Midbrain (tissue), 1 donor: ENCODE measurements at regions not wholly inside any gene's neighbourhood (a gene's known extent, or its start where the extent isn't known, plus 50 kb on each side); places are given as distances from the start of the nearest gene placed in this dataset.

ENCODE experiments used
- DNase-seq: peaks from one replicate; lab custom pipeline; 2025; lab: John Stamatoyannopoulos, UW

DNA sequence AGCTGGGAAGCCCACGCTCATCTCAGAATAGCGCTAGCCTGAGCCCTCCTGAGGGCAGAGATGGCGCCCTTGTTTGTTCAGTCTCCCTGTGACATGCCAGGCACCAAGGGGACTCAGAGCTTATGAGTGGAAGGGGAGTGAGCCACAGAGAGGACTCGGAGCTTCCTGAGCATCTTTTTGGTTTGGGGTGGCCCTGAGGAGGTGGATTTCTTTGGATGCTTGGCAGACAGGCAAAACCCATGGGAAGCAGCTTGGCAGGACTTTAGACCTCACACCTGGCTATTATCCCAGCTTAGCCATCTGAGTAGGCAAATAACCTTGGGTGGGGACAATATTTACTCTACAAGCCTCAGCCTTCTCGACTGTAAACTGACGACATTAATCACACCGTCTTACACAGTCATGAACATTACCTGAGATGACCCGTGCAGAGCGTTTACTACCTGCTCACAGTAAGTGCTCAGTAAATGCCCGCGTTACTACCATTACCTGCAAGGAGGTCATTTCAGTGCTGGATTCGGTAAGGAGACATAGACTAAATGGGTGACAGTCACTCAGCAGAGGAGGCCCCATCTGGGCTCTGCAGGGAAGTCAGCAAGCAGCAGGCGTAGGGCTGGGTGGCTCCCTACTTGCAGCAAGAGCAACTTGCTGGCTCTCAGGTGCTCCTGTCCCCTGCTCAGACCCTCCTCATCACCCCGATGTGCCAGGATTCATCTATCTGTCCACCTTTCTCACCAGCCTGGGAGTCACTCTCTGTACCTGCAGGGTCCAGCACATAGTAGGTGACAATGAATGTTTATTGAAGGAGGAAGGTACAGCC is 54.9 kb downstream of the KLHDC7A start:
- no peak for DNase-seq

DNA sequence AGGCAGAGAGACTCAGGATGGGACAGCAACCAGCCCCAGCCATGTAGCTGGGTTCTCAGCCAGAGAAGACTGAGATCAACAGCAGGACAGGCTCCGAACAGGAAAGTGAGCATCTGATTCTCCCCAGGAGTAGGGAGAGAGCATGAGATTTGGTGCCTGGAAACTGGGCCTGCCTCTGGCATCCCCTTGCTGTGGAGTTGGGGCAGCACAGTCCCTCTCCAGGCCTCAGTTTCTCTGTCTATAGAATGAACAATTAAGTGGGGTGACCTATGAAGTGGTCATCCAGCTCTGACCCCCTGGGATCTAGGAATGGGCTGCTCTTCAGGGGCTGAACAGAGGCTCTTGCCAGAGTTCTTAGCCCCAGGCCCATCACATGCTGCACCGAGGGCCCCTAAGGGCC is 55.6 kb downstream of the KLHDC7A start:
- no peak for DNase-seq

DNA sequence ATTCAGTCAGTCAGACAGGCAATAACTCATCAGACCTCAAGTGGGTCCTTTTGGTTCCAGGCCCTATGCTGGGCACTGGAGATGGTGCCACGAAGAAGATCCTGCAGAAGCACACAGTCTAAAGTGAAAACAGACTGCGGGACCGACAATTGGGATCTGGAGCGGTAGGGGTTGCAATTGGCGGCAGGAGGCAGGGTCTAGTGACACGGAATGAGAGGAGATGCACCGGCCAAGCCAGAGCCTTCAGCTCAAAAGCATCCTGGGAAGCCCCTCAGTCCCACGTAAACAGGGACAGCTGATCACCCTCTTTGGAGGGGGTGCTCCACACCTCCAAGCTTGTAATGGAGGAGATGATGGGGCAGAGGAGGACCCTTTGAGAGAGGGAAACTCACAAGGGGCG is 56.2 kb downstream of the KLHDC7A start:
- no peak for DNase-seq

DNA sequence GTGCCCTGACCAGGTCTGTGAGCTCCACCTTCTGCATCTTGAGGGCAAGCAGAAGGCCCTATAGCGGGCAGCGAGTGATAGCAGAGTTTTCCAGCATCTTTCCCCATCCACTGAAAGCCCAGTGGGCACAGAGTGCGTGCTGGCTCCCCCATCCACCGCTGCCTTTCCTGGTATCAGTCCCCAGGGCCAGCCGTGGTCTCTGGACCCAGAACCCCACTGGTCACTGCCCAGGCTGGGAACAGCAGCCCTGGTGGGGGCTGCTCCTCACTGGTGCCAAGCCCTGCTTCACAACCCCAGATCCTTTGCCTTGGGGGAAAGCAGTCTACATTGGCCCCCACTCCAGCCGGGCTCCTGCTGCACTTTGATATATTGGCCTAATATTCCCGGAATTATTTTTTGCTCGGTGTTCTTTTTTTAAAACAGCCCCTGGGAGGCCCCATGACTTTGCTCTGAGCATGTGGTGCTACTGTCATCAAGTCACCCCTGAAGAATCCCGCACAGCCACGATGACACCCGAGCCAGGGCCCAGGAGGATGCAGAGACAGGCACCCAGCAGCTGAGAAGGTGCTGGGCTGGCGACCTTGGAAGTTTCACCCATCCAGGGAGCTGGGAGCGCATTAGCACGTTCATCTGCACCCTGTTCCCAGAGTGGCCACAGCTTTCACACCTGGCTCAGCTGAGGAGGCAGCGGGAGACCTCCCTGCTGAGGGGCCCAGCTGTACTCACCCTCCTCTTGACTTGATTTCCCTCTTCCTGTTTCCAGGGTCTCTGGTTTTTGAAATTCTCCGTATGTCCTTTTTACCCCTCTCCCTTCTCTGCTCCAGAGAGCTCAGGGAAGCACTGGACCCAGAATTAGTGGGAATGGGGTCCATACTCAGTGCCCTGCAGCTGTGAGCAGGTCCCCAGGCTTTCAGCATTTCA is 56.9 kb downstream of the KLHDC7A start:
- DNase-seq = no peak

DNA sequence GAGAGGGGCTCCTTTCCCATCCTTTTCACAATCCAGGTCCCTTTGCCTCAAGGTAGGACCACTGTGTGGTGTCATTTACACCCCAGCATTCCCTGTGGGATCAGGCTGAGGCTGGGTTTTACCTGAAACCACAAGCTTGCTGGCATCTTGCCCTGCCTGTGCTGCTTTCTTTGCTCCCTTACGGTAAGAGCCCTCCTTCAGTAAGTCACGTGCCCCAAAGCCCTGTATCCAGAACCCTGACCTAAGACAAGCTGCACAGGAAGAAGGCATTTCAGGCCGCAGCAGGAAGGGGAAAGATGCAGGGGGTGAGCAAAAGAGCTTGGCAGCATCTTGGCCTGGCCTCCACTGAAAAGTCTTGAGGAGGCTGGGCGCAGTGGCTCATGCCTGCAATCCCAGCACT is 58.4 kb downstream of the KLHDC7A start:
- no peak for DNase-seq

DNA sequence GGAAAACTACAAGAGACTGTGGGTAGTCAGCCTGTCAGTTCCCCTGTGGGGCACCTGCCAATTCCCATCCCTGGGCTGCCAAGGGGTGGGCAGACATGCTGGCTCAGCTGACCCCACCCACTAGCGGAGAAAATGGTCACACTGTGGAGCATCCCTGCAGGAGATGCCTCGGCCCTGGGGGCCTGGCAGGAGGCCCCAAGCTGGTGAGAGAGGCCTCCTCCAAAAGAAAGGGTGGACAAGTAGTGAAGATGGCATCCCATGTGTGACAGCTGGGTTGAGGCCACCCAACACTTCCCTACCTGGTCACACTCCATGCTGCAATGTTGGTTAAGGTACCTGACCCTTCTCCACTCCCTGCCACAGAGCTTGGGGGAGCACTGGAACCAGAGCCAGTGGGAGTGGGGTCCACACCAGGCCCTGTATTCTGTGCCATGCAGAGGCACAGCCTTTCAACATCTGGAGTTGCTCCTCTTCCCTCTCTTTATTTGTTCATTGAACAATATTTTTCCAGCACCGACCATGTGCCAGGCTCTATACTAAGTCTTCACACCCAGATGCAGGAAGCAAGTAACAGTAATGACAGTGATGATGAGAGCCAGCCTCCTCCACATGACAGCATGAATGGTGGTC is 59.5 kb downstream of the KLHDC7A start:
- no peak for DNase-seq

DNA sequence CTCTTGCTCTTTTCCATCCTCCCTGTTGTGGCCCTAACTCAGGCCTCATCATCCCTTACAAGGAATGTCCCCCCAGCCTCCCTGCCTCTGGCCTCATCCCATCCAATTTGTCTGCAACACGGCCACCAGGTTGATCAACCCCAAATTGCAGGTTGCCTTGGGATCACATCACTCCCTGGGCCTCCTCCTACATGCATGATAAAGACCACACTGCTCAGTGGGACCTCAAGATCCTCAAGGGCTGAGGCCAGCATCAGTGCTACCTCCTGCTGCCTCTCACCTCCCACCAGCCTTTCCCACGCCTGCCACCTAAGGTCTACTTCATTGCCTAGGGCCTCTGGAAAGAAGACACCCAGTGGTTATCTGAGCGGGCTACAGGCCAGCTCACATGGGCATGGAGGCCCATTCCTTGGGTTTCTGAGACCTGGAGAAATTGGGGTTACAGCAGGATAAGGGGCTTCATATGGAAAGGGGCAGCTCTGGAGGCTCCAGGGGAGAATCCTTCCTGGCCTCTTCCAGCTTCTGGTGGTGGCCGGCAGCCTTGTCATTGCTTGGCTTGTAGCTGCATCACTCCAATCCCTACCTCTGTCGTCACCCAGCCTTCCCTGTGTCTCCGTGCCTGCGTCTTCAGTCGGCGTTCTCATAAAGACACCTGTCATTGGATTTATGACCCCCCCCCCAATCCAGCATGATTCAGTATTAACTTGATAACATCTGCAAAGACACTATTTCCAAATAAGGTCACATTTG is 60.5 kb downstream of the KLHDC7A start:
- DNase-seq = no peak

DNA sequence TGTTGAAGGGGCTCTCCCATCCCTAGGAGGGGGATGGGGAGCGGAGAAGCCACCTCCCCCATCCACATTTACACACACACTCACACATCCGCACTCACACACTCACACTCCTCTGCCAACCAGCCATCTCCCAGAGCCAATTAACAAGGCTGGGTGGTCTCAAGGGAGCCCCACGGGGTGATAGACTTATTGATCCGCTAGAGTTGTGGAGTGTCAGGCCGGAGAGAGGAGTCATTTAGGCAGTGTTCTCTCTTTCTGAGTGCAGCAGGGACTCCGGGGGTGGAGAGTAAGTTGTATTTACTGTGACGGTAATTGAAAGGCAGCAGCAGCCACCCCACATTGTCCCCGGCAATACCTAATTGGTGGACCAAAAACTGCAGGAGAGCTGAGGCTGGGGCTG is 61.6 kb downstream of the KLHDC7A start:
- no peak for DNase-seq

DNA sequence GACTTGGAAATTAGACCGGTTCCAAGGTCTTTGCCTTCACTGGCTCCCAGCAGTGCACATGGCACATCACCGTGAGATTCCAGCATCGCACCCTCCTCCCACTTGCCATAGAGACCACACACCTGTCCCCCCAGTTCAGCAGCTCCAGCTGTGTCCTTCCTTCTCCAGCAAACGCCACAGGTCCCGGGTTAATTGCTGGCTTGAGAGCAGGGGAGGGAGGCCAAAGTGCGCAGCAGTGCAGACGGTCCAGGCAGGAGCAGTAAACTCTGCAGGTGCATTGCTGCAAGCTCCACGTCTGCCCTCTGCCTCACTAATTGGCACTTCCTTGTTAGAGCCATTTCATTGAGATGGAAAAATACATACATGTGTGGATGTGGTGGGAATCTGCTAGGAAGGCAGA is 65.3 kb downstream of the KLHDC7A start:
- no peak for DNase-seq

DNA sequence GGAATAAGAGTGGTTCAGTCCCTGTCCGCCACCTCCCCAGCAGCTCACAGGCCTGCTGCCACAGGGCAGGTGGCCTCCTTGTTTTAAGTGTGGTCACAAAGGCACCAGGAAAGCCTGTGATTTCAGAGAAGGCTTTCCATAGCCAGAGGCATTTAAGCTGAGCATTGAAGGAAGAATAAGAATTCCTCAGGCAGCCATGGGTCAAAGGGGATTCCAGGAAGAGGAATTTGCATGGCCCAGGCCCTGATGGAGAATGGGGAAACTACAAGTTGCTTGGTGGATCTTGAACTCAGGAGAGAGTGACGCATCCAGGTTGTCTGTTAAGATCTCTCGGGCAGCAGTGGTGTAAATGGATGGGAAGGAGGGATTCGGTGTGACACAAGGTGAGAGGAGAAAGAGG is 66.7 kb downstream of the KLHDC7A start:
- no peak for DNase-seq

DNA sequence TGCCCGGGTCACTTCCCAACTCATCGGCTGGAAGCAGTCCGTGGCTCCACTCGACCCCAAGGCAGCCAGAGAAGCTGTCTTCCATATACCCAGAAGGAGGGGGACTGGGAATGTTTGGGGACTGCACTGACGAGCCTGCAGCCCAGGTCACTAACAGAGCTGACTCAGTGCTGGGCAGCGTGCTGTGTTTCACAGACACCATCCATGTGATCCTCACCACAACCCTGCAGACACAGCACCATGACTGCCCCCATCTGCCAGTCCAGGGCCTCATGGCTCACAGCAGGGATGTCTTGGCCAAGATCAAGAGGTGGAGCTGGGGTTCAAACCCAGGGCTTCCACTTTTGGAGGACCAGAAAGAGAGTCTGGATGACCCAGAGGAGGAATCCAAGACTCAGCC is 67.9 kb downstream of the KLHDC7A start:
- no peak for DNase-seq

DNA sequence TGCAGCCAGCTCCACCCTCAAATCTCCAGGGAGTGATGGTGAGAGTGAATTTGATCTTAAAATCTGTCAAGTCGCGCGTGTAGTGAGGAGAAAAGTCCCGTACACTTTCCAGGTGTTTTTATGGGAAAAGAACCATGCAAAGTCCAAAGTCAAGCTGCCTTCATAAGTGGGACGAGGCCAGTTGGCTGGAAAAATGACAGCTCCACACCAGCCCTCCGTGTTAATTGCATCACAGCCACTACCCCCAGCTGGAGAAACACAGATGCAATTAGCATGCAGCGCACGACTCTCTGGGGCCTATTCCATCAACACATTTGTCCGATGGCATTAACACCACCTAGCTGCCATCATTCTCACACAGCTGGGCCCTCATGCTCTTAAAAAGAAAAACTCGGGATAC is 68.4 kb downstream of the KLHDC7A start:
- DNase-seq = no peak

DNA sequence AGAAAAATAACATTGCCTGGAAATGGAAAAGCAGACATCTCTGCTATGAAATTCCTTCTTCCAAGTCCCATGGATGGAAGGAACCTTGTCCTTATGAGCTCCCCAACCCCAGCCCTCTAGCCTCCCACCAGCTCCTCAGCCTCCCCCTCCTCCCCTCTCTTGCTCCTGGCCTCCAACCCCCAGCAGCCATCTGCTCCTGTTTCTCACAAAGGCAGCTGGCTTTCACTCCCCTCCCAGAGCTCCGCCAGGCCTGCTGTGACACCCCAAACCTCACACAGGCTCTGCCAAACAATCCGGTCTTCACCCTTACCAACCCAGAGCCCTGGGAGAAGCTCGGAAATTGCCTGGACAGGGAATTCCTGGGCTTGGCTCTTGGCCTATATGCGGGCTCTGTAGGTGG is 69.2 kb downstream of the KLHDC7A start:
- DNase-seq = no peak

DNA sequence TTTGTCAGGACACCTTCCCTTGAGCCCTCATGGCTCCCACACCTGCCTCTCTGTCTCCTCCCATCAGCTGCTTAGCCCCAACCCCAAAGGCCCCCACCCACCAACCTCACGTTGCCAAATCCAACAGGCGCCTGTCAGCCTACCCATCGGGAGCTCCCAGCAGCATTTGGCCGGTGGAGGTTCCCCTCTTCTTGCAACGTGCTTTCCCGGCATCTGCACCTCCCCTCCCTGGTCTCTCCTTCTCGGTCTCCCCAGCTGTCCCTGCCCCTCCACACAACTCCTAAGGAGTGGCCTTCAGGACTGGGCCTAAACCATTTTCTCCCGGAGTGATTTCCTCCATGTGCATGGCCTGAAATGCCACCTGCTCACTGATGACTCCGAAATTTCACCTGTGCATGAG is 71.9 kb downstream of the KLHDC7A start:
- no peak for DNase-seq

DNA sequence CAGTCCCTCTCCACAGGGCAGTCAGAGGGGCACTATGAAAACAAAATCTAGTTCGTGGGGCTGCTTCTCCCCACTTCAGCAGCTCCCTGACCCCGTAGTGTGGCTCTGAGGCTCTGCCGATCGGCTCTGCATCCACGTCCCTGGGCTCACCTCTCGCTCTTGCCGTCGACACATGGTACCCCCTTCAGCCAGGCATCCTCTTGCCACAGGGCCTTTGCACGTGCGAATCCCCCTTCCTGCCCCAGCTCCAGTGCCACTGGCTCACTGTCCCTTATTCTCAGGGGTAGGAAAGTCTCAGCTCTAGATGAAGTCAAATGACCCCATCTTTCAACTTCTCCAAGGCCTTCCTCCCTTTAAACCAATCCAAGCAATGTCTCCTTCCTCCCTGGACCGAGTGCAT is 72.7 kb downstream of the KLHDC7A start:
- DNase-seq = no peak

DNA sequence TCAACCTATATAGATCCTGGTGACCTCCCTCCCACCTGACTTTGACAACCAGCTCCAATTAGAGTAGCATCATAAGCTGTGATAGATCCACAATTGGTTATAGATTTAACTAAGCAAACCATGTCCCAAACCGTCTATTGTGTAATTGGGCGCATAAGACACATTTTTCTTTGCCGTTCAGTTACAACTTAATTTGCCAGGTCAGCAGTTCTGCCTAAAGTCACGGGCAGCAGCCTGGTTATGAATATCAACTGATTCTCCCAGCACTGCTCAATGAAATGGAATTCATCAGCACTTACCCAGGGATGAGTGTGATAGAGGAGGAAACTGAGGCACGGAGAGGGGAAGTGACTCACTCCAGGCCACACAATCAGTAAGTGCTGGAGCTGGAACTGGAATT is 73.4 kb downstream of the KLHDC7A start:
- no peak for DNase-seq

DNA sequence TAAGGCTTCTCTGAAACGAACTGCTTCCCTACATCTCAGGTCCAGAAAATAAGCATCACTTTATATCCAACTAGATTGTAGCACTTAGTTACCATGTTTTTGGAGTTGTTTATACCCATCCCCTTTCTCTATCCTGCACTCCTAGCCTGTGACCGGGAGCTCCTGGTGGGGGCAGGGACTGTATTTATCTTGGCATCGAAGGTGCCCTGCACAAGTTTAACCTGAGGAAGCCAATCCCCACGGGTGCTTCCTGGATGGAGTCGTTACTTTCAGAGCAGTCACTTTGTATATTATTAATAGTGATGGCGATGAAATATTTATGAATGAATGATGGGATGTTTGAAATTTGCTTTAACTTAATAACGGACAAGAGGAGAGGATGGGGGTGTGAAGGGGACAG is 73.9 kb downstream of the KLHDC7A start:
- DNase-seq = no peak

DNA sequence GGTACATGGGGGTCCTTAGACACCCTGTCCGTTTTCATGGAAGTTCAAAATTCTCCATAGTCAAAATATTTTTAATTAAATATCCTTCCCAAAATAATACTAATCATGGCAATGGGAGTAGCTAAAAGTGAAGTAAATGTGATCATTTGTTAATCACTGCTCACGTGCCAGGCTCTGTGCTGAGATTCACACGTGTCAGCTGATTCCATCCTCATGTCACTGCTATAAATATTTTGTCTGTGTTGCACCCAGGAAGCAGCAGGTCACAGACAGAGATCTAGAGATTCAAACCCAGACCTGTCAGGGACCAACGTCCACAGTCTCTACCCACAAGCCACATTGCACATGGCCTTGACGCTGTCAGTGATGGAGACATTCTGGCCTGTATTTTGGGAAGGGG is 74.3 kb downstream of the KLHDC7A start:
- DNase-seq = no peak

DNA sequence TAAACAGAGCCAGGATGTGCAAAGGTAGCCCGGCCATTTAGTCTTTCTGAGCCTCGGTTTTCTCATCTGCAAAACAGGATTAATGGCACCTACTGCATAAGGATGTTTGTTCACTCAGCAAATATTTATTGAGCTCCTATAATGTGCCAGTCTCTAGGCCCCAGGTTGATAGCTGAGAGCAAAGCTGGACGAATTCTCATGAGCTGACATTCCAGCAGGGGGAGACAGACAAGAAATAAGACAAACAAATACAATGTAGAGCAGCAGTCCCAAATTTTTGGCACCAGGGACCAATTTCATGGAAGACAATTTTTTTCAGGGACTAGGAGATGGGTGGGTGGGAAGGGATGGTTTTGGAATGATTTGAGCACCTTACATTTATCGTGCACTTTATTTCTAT is 74.3 kb upstream of the PAX7 start:
- peak; percentile 15 for DNase-seq

DNA sequence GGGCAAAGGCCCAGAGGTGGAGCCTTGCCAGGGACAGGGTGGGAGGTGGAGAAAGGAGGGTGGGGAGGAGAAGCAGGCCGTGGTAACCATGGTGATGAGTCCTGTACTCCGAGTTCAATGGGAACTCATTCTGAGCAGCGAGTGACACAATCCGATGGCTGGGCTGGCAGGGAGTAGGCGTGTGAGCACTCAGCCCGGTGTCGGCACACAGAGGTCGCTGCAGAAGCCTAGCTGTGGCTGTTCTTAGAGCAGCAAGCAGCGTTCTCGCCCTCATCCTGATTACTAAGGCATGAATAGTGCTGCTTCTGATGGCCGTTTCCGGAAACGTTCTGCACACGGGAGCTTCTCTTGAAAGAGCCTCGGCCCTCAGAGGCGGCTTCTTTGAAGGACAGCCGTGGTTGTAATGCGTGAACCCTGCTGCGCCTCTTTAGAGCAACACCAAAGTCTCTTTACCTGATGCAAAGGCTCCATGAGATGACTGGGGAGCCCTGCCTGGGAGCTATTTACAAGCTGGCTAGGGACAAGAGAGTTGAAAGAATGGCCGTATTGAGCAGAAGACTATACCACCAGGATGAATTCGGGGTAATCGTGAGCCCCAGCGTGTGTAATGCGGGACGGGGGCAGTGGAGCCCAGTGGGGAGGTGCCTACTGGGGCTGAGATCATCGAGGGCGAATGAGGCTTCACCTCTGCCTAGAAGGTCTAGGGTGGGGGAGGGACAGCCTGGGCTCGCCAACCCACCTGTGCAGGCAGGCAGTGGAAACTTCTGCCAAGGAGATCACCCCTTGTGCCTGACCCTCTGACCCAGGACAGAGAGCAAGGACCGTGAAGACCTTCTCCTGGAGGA is 72.8 kb upstream of the PAX7 start:
- peak; percentile 38 for DNase-seq

DNA sequence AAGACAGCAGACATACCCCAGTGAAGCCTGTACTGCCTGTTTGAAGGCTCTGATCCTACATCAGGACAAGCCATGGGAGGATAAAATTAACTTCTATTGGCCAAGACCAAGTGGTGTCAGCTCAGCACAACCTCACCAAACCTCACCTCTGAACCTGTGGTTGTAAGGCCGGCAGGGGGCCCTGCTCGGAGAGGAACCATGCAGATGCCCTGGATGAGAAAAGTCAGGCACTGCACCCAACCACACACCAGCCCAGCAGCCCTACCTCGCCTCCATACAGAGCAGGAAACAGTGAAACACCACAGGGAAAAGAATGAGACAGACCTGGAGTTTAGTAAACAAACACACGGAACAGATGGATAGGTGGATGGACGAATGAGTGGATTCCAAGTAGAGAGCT is 70.0 kb upstream of the PAX7 start:
- DNase-seq = no peak
